Thymus (tissue), 11 donors: ENCODE measurements at regions not wholly inside any gene's neighbourhood (a gene's known extent, or its start where the extent isn't known, plus 50 kb on each side); places are given as distances from the start of the nearest gene placed in this dataset.
"Not testable (repeated sequence)": the region's sequence is repeated elsewhere in the genome, so short reads cannot be mapped to it uniquely, and the experiment has no call there.

Experiments
- DNase-seq, 9 donors: peaks; one replicate each; pipeline ENCODE4 v3.0.0-alpha.2; 2013; ENCODE audit warnings: low spot score in 9 of 9, low read depth in 6 of 9, missing footprints in 1 of 9
- H3K27ac ChIP-seq, 2 donors: one replicate each; pipeline ENCODE4 v1.5.1; 2013; ENCODE audit warnings: control low read depth in 1 of 2, low read depth in 1 of 2, low read length in 1 of 2, mild to moderate bottlenecking in 1 of 2, moderate library complexity in 1 of 2
- H3K27me3 ChIP-seq, 2 donors: one replicate each; pipeline ENCODE4 v1.5.1; 2013; ENCODE audit warnings: low read length in 1 of 2; ENCODE audit not compliant: control insufficient read depth in 2 of 2, insufficient read depth in 1 of 2
- H3K36me3 ChIP-seq, 2 donors: one replicate each; pipeline ENCODE4 v1.5.1; 2013; ENCODE audit warnings: low read length in 1 of 2, mild to moderate bottlenecking in 1 of 2, moderate library complexity in 1 of 2; ENCODE audit not compliant: control insufficient read depth in 2 of 2, insufficient read depth in 2 of 2
- H3K4me1 ChIP-seq, 2 donors: one replicate each; pipeline ENCODE4 v1.5.1; 2013; ENCODE audit warnings: low read length in 2 of 2; ENCODE audit not compliant: control insufficient read depth in 2 of 2, insufficient read depth in 2 of 2
- H3K4me3 ChIP-seq, 2 donors: one replicate each; pipeline ENCODE4 v1.5.1; 2013; ENCODE audit warnings: low read length in 2 of 2, control low read depth in 1 of 2, mild to moderate bottlenecking in 1 of 2
- H3K9me3 ChIP-seq, 2 donors: one replicate each; pipeline ENCODE4 v1.5.1; 2013; ENCODE audit warnings: low read length in 1 of 2, mild to moderate bottlenecking in 1 of 2; ENCODE audit not compliant: control insufficient read depth in 2 of 2, insufficient read depth in 1 of 2
- WGBS: extraction: QIAGEN DNeasy Blood & Tissue Kit; methylation state at CpG from one replicate; pipeline ENCODE4 v1.1.7; 2013; 5-methylcytosine and 5-hydroxymethylcytosine counted together
- donor health status: healthy.

GRCh38 chr3:28056806-28057205 lies 184.6 kb upstream of the CMC1 start:
- Histone ChIP-seq H3K36me3 (no peaks in the 10 kb centered on the region), H3K9me3 (no peaks in the 10 kb centered on the region), H3K27ac (no peak overlapping the region), H3K4me3 (no peak overlapping the region), H3K27me3 (no peaks in the 10 kb centered on the region), H3K4me1 (no peaks in the 10 kb centered on the region)
- DNase-seq = no peak
- 84% methylated on average over 2 of the region's 2 CpGs for WGBS

GRCh38 chr3:28057539-28057938 lies 183.9 kb upstream of the CMC1 start:
- Histone ChIP-seq H3K9me3 (no peaks in the 10 kb centered on the region), H3K27ac (no peak overlapping the region), H3K4me1 (no peaks in the 10 kb centered on the region), H3K27me3 (no peaks in the 10 kb centered on the region), H3K36me3 (no peaks in the 10 kb centered on the region), H3K4me3 (no peak overlapping the region)
- DNase-seq = no peak
- 87% methylated on average over 2 of the region's 2 CpGs for whole genome bisulfite sequencing

GRCh38 chr3:28059199-28059598 lies 182.2 kb upstream of the CMC1 start:
- not testable (repeated sequence) for H3K4me1 ChIP-seq, H3K4me3 ChIP-seq, H3K9me3 ChIP-seq, H3K36me3 ChIP-seq, H3K27me3 ChIP-seq, DNase-seq, H3K27ac ChIP-seq
- 89% methylated on average over 19 of the region's 25 CpGs for WGBS

- H3K4me1 ChIP-seq = no peaks in the 10 kb centered on the region
- 97% methylated on average over 5 of the region's 5 CpGs for WGBS
These were observed 175.4 kb upstream of the CMC1 start for GRCh38 chr3:28066020-28066419.

GRCh38 chr3:28067014-28067413 lies 174.4 kb upstream of the CMC1 start:
- no peaks in the 10 kb centered on the region for H3K4me1 ChIP-seq
- H3K4me3 ChIP-seq = no peak overlapping the region
- DNase-seq = no peak
- H3K27me3 ChIP-seq = no peaks in the 10 kb centered on the region
- no peak overlapping the region for H3K27ac ChIP-seq
- no peaks in the 10 kb centered on the region for H3K9me3 ChIP-seq
- WGBS = 94% methylated on average over 2 of the region's 2 CpGs
- H3K36me3 ChIP-seq = no peaks in the 10 kb centered on the region

More at GRCh38 chr3:28066020-28066419, 175.4 kb upstream of the CMC1 start:
- H3K4me3 ChIP-seq = no peak overlapping the region
- no peaks in the 10 kb centered on the region for H3K9me3 ChIP-seq
- H3K27ac ChIP-seq = no peak overlapping the region
- H3K36me3 ChIP-seq = no peaks in the 10 kb centered on the region
- DNase-seq = no peak
- H3K27me3 ChIP-seq = no peaks in the 10 kb centered on the region

- Histone ChIP-seq H3K9me3 (no peaks in the 10 kb centered on the region), H3K27ac (no peak overlapping the region), H3K27me3 (no peaks in the 10 kb centered on the region), H3K4me1 (no peaks in the 10 kb centered on the region), H3K36me3 (no peaks in the 10 kb centered on the region), H3K4me3 (no peak overlapping the region)
- 92% methylated on average over 2 of the region's 2 CpGs for WGBS
- no peak for DNase-seq
These were observed 173.1 kb upstream of the CMC1 start for GRCh38 chr3:28068342-28068741.

- no peak overlapping the region for H3K4me3 ChIP-seq
- no peak for DNase-seq
- 90% methylated on average over 7 of the region's 7 CpGs for WGBS
- no peaks in the 10 kb centered on the region for H3K4me1 ChIP-seq
- H3K27me3 ChIP-seq = no peaks in the 10 kb centered on the region
- no peaks in the 10 kb centered on the region for H3K36me3 ChIP-seq
- H3K27ac ChIP-seq = no peak overlapping the region
- no peaks in the 10 kb centered on the region for H3K9me3 ChIP-seq
These were observed 172.0 kb upstream of the CMC1 start for GRCh38 chr3:28069438-28069837.

- no peak overlapping the region for H3K4me3 ChIP-seq
- 100% methylated on average over 1 of the region's 1 CpG for WGBS
- H3K9me3 ChIP-seq = no peaks in the 10 kb centered on the region
- H3K36me3 ChIP-seq = no peaks in the 10 kb centered on the region
- no peaks in the 10 kb centered on the region for H3K27me3 ChIP-seq
- no peak overlapping the region for H3K27ac ChIP-seq
- no peaks in the 10 kb centered on the region for H3K4me1 ChIP-seq
- DNase-seq = no peak
These were observed 165.2 kb upstream of the CMC1 start for GRCh38 chr3:28076246-28076645.

GRCh38 chr3:28077572-28077971 lies 163.8 kb upstream of the CMC1 start:
- no peak for DNase-seq
- no peaks in the 10 kb centered on the region for H3K36me3 ChIP-seq
- WGBS = 88% methylated on average over 7 of the region's 7 CpGs
- H3K27ac ChIP-seq = no peak overlapping the region
- H3K4me3 ChIP-seq = no peak overlapping the region
- H3K9me3 ChIP-seq = no peaks in the 10 kb centered on the region
- H3K4me1 ChIP-seq = no peaks in the 10 kb centered on the region
- no peaks in the 10 kb centered on the region for H3K27me3 ChIP-seq

GRCh38 chr3:28078536-28078935 lies 162.9 kb upstream of the CMC1 start:
- DNase-seq = no peak
- 84% methylated on average over 1 of the region's 1 CpG for WGBS
- H3K4me3 ChIP-seq = no peak overlapping the region
- no peaks in the 10 kb centered on the region for H3K9me3 ChIP-seq
- no peaks in the 10 kb centered on the region for H3K36me3 ChIP-seq
- no peaks in the 10 kb centered on the region for H3K4me1 ChIP-seq
- H3K27ac ChIP-seq = no peak overlapping the region
- H3K27me3 ChIP-seq = no peaks in the 10 kb centered on the region
